Thymus (tissue), 11 donors: ENCODE measurements at regions not wholly inside any gene's neighbourhood (a gene's known extent, or its start where the extent isn't known, plus 50 kb on each side); places are given as distances from the start of the nearest gene placed in this dataset.

Experiments
- DNase-seq, 9 donors: peaks; one replicate each; pipeline ENCODE4 v3.0.0-alpha.2; 2013; ENCODE audit warnings: low spot score in 9 of 9, low read depth in 6 of 9, missing footprints in 1 of 9
- H3K27ac ChIP-seq, 2 donors: one replicate each; pipeline ENCODE4 v1.5.1; 2013; ENCODE audit warnings: control low read depth in 1 of 2, low read depth in 1 of 2, low read length in 1 of 2, mild to moderate bottlenecking in 1 of 2, moderate library complexity in 1 of 2
- H3K27me3 ChIP-seq, 2 donors: one replicate each; pipeline ENCODE4 v1.5.1; 2013; ENCODE audit warnings: low read length in 1 of 2; ENCODE audit not compliant: control insufficient read depth in 2 of 2, insufficient read depth in 1 of 2
- H3K36me3 ChIP-seq, 2 donors: one replicate each; pipeline ENCODE4 v1.5.1; 2013; ENCODE audit warnings: low read length in 1 of 2, mild to moderate bottlenecking in 1 of 2, moderate library complexity in 1 of 2; ENCODE audit not compliant: control insufficient read depth in 2 of 2, insufficient read depth in 2 of 2
- H3K4me1 ChIP-seq, 2 donors: one replicate each; pipeline ENCODE4 v1.5.1; 2013; ENCODE audit warnings: low read length in 2 of 2; ENCODE audit not compliant: control insufficient read depth in 2 of 2, insufficient read depth in 2 of 2
- H3K4me3 ChIP-seq, 2 donors: one replicate each; pipeline ENCODE4 v1.5.1; 2013; ENCODE audit warnings: low read length in 2 of 2, control low read depth in 1 of 2, mild to moderate bottlenecking in 1 of 2
- H3K9me3 ChIP-seq, 2 donors: one replicate each; pipeline ENCODE4 v1.5.1; 2013; ENCODE audit warnings: low read length in 1 of 2, mild to moderate bottlenecking in 1 of 2; ENCODE audit not compliant: control insufficient read depth in 2 of 2, insufficient read depth in 1 of 2
- WGBS: extraction: QIAGEN DNeasy Blood & Tissue Kit; methylation state at CpG from one replicate; pipeline ENCODE4 v1.1.7; 2013; 5-methylcytosine and 5-hydroxymethylcytosine counted together
- donor health status: healthy.

DNA sequence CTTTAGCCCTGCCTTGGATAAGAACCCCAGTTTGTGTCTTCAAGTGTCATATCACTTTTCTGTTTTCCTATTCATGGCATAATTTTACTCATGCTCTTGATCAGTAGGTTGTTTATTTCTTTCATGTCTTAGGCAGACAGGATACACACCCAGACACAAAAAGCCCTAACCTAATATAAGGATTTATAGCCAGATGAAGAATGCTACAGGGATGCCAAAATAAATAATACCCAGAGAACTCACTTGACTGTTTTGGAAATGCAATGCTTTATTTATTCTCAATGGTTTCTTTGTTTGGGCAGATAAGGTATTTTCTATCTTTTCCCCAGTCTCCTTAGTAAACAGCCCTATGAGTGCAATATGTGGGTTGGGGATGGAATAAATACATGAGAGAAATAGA lies 424.0 kb upstream of the PDZRN3 start:
- Histone ChIP-seq H3K4me1 (no peaks in the 10 kb centered on the region), H3K4me3 (no peak overlapping the region), H3K27ac (no peak overlapping the region), H3K9me3 (no peaks in the 10 kb centered on the region), H3K36me3 (no peaks in the 10 kb centered on the region), H3K27me3 (no peaks in the 10 kb centered on the region)
- DNase-seq, result no peak

DNA sequence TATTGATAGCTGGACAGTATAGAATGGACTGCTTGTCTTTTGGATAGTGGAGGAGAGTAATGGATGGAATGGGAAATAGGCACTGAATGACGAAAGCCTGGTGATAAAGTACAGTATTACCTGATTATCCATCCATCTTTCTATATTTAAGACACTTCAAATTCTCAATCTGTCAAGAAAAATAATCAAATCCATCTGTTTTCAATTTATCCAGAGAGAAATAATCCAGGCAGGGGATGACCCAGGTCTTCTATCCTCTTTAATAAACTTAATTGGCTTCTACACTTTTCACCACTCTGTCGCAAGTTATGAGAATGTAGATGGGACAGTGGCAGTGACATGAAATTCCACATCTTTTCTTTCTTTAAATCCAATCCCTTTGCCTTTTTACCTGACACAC lies 420.3 kb upstream of the PDZRN3 start:
- DNase-seq, result no peak
- Histone ChIP-seq H3K9me3 (no peaks in the 10 kb centered on the region), H3K36me3 (no peaks in the 10 kb centered on the region), H3K27me3 (no peaks in the 10 kb centered on the region), H3K4me1 (no peaks in the 10 kb centered on the region), H3K27ac (no peak overlapping the region), H3K4me3 (no peak overlapping the region)
- 93% methylated on average over 2 of the region's 2 CpGs for WGBS

DNA sequence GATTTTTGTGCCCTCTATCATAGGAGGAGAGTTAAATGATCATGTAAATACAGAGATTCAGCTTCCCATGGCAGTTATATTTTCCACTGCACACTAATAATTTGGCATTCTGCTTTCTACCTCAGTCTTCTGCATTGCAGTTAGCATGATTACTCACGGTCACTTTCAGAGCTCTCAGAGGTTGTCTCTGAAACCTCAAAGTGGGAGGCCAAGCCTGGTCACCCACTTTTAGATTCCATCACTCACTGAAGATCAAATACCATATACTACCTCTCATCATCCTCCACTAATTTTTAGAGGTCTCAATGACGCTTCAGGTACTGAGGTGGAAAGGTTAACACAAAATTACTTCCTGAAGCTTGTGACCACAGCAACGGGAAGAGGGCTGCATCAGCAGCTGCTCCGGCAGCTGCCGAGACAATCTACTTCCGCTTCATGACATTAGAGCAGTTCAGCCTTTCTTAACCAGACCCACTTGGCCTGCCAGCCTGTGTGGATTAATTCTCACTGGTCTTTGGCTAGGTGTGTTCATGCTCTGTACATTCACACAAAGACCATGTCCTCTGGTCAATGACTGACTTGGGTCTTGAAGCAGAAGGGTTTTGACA lies 416.4 kb upstream of the PDZRN3 start:
- no peak overlapping the region for H3K4me3 ChIP-seq
- 40% methylated on average over 6 of the region's 6 CpGs for WGBS
- H3K27ac ChIP-seq, result no peak overlapping the region
- no peaks in the 10 kb centered on the region for H3K9me3 ChIP-seq
- no peaks in the 10 kb centered on the region for H3K36me3 ChIP-seq
- no peak for DNase-seq
- H3K27me3 ChIP-seq, result no peaks in the 10 kb centered on the region
- H3K4me1 ChIP-seq, result no peaks in the 10 kb centered on the region

DNA sequence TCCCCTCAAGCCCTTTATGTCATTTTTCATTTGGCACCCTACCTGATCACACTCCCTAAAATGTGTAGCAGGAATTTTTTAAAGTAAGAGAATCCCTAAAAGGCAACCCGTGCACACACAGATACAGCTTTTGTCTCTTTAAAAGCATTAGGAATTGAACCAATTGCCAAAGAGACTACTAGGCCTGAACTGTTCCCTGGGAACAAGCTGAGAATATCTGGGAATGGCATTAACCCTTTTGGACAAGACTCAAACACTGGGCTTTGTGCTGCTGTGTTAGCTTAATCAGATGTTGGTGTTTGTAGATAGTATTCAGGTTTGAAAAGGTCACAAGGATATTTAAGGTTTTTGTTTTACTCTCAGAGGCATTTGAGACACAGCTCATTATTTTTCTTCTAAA lies 414.4 kb upstream of the PDZRN3 start:
- H3K4me3 ChIP-seq, result no peak overlapping the region
- H3K4me1 ChIP-seq, result no peaks in the 10 kb centered on the region
- no peak for DNase-seq
- no peaks in the 10 kb centered on the region for H3K27me3 ChIP-seq
- no peaks in the 10 kb centered on the region for H3K9me3 ChIP-seq
- no peaks in the 10 kb centered on the region for H3K36me3 ChIP-seq
- WGBS, result 90% methylated on average over 1 of the region's 1 CpG
- H3K27ac ChIP-seq, result no peak overlapping the region

DNA sequence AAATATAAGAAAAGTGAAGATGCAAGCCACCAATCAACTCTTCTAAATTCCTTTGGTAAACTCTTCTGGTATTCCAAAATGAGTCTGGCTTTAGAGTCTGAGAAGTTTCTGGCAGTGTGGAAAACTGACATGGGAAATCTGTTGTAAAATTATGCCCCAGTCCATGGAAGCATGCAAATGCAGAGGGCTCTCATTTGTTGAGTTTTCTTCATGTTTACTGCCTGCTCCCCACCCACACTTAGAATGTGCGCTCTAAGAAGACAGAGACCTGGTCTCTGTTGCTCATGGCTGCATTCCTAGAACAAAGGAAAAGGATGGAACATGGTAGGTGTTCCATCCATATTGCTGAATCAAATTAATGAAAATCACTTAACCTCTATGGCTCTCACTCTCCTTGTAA lies 411.8 kb upstream of the PDZRN3 start:
- H3K4me1 ChIP-seq, result no peaks in the 10 kb centered on the region
- H3K27ac ChIP-seq, result no peak overlapping the region
- 0% methylated on average over 1 of the region's 1 CpG for WGBS
- no peaks in the 10 kb centered on the region for H3K36me3 ChIP-seq
- H3K27me3 ChIP-seq, result no peaks in the 10 kb centered on the region
- no peak for DNase-seq
- no peaks in the 10 kb centered on the region for H3K9me3 ChIP-seq
- no peak overlapping the region for H3K4me3 ChIP-seq

DNA sequence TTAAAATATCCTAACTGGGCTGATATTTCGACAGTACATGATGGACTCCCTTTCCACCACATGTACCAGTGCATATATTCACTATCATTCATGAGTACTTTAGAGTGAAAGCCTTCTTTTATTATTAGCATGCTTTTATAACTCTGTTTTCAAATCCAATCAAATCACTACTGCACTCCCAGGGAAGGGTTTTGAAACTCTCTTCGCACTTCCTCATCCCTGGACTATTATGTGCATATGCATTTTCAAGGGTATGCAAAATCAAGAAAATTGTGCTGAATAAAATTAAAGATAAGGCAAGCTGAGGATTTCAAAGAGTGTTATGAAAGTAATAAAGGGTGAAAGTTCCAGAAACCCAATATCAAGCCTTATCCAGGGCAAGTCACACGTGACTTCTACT lies 411.4 kb upstream of the PDZRN3 start:
- Histone ChIP-seq H3K27ac (no peak overlapping the region), H3K4me3 (no peak overlapping the region), H3K4me1 (no peaks in the 10 kb centered on the region), H3K27me3 (no peaks in the 10 kb centered on the region), H3K9me3 (no peaks in the 10 kb centered on the region), H3K36me3 (no peaks in the 10 kb centered on the region)
- WGBS, result 93% methylated on average over 3 of the region's 3 CpGs
- no peak for DNase-seq

DNA sequence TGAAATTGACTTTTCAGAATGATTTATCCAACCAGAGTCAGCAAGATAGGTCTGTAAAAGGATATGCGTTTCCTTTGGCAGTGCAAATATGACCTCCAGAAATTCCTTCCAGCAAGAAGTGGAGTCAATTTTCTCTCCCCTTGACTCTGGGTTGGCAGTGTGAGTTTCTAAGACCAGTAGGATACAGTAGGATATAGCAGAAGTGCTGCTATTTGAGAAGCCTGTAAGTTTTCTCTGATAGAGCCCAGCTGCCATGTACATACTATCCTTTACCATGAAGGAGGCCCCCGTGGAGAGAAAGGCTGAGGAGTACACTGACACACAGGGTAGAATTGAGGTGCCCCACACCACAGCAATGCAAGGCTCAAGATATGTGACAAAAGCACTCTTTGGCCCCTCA lies 409.1 kb upstream of the PDZRN3 start:
- no peak overlapping the region for H3K4me3 ChIP-seq
- no peaks in the 10 kb centered on the region for H3K36me3 ChIP-seq
- DNase-seq, result no peak
- H3K9me3 ChIP-seq, result no peaks in the 10 kb centered on the region
- no peak overlapping the region for H3K27ac ChIP-seq
- WGBS, result 91% methylated on average over 2 of the region's 2 CpGs
- H3K4me1 ChIP-seq, result no peaks in the 10 kb centered on the region
- H3K27me3 ChIP-seq, result no peaks in the 10 kb centered on the region

DNA sequence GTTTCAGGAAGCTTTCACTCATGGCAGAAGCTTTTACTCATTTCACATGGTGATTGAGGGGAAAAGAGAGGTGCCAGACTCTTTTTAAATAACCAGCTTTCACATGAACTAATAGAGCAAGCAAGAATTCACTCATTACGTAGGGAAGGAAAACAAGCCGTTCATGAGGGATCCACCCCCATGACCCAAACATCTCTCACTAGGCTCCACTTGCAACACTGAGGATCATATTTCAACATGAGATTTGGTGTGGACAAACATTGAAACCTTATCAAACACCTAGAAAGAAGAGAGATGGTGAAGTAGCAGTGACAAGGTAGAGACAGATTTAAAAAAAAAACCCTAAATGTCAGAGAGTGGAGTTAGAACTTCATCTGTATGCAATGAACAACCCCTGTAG lies 408.6 kb upstream of the PDZRN3 start:
- Histone ChIP-seq H3K27me3 (no peaks in the 10 kb centered on the region), H3K27ac (no peak overlapping the region), H3K4me1 (no peaks in the 10 kb centered on the region), H3K4me3 (no peak overlapping the region), H3K9me3 (no peaks in the 10 kb centered on the region), H3K36me3 (no peaks in the 10 kb centered on the region)
- WGBS, result 87% methylated on average over 2 of the region's 2 CpGs
- no peak for DNase-seq

DNA sequence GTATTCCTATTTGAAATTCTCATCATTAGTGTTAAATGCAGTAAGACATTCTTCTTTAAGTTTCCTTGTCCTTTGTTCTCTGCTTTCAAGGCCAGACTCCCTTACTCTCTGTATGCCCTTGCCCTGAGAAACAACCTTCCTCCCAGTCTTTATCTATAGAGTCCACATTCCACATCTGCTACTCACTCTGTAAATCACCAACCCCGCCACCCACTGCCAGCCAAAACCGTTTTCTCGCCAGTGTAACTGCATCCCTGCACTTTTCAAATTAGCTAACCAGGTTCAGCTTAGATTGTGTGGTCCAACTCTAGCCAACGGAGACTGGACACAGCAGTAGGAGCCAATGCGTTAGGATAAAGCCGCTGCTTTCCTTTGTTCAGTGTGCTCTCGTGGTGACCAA lies 402.4 kb upstream of the PDZRN3 start:
- no peaks in the 10 kb centered on the region for H3K36me3 ChIP-seq
- no peak overlapping the region for H3K4me3 ChIP-seq
- H3K9me3 ChIP-seq, result no peaks in the 10 kb centered on the region
- no peak for DNase-seq
- no peak overlapping the region for H3K27ac ChIP-seq
- no peaks in the 10 kb centered on the region for H3K27me3 ChIP-seq
- WGBS, result 86% methylated on average over 7 of the region's 7 CpGs
- no peaks in the 10 kb centered on the region for H3K4me1 ChIP-seq

DNA sequence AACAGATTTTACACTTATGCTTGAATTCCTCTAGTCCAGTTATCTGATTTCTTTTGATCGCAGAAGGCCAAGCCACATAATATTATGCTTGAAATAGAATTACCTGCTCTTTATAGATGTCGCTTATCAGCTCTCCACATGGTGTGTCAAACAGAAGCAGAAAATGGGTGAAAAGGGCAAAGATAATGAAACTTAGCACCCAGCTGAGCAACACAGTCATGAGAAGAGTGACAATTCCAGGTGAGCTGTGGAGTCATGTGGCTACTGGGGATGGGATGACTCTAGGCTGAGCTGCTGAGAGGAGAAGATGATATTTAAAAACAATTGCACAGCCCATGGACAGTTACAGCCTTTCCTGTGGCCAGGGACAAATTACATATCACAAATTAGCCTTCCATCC lies 398.7 kb upstream of the PDZRN3 start:
- Histone ChIP-seq H3K27me3 (no peaks in the 10 kb centered on the region), H3K4me1 (no peaks in the 10 kb centered on the region), H3K4me3 (no peak overlapping the region), H3K36me3 (no peaks in the 10 kb centered on the region), H3K9me3 (no peaks in the 10 kb centered on the region), H3K27ac (no peak overlapping the region)
- 97% methylated on average over 2 of the region's 2 CpGs for WGBS
- no peak for DNase-seq
